Esophagus squamous epithelium (tissue), 5 donors: ENCODE measurements at regions not wholly inside any gene's neighbourhood (a gene's known extent, or its start where the extent isn't known, plus 50 kb on each side); places are given as distances from the start of the nearest gene placed in this dataset.

ENCODE experiments used
- DNase-seq: peaks from one replicate; lab custom pipeline; 2025; lab: John Stamatoyannopoulos, UW
- H3K27ac ChIP-seq, 4 donors: fragments of 200-600 bp; sonication (generic); one replicate each; pipeline ENCODE4 v1.5.1; 2016 to 2019; ENCODE audit warnings: mild to moderate bottlenecking in 1 of 4
- H3K27me3 ChIP-seq, 4 donors: fragments of 200-600 bp; sonication (generic); 1 replicate in 3 of 4; 2 replicates in 1 of 4; pipeline versions ENCODE4 v1.5.1 to v1.6.0; 2017 to 2021; ENCODE audit warnings: antibody characterized with exemption in 1 of 4
- H3K36me3 ChIP-seq, 3 donors: fragments of 200-600 bp; sonication (generic); one replicate each; pipeline ENCODE4 v1.5.1; 2016 to 2019
- H3K4me1 ChIP-seq, 3 donors: fragments of 200-600 bp; sonication (generic); one replicate each; pipeline ENCODE4 v1.5.1; 2017 to 2019
- H3K4me3 ChIP-seq, 4 donors: fragments of 200-600 bp; sonication (generic); 1 replicate in 3 of 4; 2 replicates in 1 of 4; pipeline ENCODE4 v1.5.1; 2016 to 2019; ENCODE audit warnings: mild to moderate bottlenecking in 2 of 4, moderate library complexity in 1 of 4
- H3K9me3 ChIP-seq, 3 donors: fragments of 200-600 bp; sonication (generic); one replicate each; pipeline ENCODE4 v1.5.1; 2016 to 2019
- CTCF ChIP-seq, 6 experiments: fragments of 450-650 bp in 4 of 6; fragments of 200-600 bp in 2 of 6; sonication (generic) in 2 of 6; IDR thresholded peaks; one replicate each; pipeline ENCODE4 v1.5.1; 2016 to 2019; ENCODE audit warnings: antibody characterized with exemption in 6 of 6, mild to moderate bottlenecking in 4 of 6, moderate library complexity in 4 of 6
- POLR2A ChIP-seq, 4 donors: fragments of 450-650 bp; IDR thresholded peaks; one replicate each; pipeline ENCODE4 v1.6.1; 2017; ENCODE audit warnings: antibody characterized with exemption in 4 of 4, mild to moderate bottlenecking in 4 of 4, moderate library complexity in 3 of 4
- WGBS, 2 donors: methylation state at CpG; one replicate each; pipeline ENCODE4 v1.1.5; 2018; 5-methylcytosine and 5-hydroxymethylcytosine counted together
- intact Hi-C: fragments of 100-400 bp; cut with DNase I; formaldehyde crosslinking; loops from one replicate; pipeline ENCODE4 v1.15.0; 2022
- donor health status: DM: yes; HTN: yes; CAD: no.

DNA sequence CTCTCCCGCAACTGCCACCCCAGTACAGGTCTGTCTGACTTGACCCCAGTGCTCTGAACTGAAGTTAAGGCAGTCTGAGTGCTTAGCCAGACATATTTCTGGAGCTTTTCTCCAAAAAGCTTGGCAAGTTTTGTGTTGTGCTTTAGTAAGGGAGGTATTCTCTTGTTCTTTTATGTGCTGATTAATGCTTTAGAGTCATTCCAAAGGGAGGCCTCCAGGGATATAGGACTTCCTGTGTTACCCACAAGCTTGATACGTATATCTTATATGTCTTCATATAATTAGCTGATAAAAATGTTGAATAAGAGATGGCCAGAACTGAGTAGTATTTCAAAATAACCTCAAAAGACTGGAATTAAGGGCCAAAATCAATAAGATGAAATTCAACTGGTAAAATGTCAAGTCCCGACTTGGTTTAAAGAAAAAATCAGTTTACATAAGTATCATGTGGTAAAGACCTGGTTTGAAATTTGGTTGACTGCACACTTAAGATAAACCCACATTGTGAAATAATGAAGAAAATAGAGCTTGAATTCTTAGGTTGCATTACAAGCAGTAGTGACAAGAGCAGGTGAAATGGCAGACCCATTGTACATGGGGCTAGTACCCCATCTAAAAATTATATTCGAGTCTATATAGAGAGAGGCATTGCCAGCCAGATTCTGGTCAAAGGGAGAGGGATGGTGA lies 226.9 kb downstream of the SNX19 start:
- no peak for DNase-seq
- WGBS, 2 donors: 47 to 66% methylated on average over 4 of the region's 4 CpGs
- no peaks in the 10 kb centered on the region for H3K36me3 ChIP-seq
- no peaks in the 10 kb centered on the region for H3K9me3 ChIP-seq
- intact Hi-C loops: no loop called here
- no peak overlapping the region for H3K27ac ChIP-seq
- H3K4me1 ChIP-seq: no peaks in the 10 kb centered on the region
- no peak overlapping the region for H3K4me3 ChIP-seq
- TF ChIP-seq POLR2A (IDR thresholded peaks at IDR 0.05) (no peak), CTCF (IDR thresholded peaks at IDR 0.05) (no peak)
- H3K27me3 ChIP-seq: no peaks in the 10 kb centered on the region

GRCh38 chr11:130691581-130691980 lies 224.7 kb downstream of the SNX19 start:
- H3K27ac ChIP-seq: no peak overlapping the region
- no peak for DNase-seq
- no peaks in the 10 kb centered on the region for H3K9me3 ChIP-seq
- H3K4me1 ChIP-seq: no peaks in the 10 kb centered on the region
- TF ChIP-seq POLR2A (IDR thresholded peaks at IDR 0.05) (no peak), CTCF (IDR thresholded peaks at IDR 0.05) (no peak)
- no peaks in the 10 kb centered on the region for H3K36me3 ChIP-seq
- no peaks in the 10 kb centered on the region for H3K27me3 ChIP-seq
- 93% methylated on average over 2 of the region's 2 CpGs; no CpG with 5 or more reads in 1 of the 2 donors for WGBS, 2 donors
- H3K4me3 ChIP-seq: no peak overlapping the region
- intact Hi-C loops: no loop called here

GRCh38 chr11:130692220-130692619 lies 224.1 kb downstream of the SNX19 start:
- 91 to 92% methylated on average over 4 of the region's 4 CpGs for WGBS, 2 donors
- Histone ChIP-seq H3K27ac (no peak overlapping the region), H3K27me3 (no peaks in the 10 kb centered on the region), H3K4me3 (no peak overlapping the region), H3K4me1 (no peaks in the 10 kb centered on the region), H3K36me3 (no peaks in the 10 kb centered on the region), H3K9me3 (no peaks in the 10 kb centered on the region)
- TF ChIP-seq CTCF (IDR thresholded peaks at IDR 0.05) (no peak), POLR2A (IDR thresholded peaks at IDR 0.05) (no peak)
- intact Hi-C loops: no loop called here
- no peak for DNase-seq

DNA sequence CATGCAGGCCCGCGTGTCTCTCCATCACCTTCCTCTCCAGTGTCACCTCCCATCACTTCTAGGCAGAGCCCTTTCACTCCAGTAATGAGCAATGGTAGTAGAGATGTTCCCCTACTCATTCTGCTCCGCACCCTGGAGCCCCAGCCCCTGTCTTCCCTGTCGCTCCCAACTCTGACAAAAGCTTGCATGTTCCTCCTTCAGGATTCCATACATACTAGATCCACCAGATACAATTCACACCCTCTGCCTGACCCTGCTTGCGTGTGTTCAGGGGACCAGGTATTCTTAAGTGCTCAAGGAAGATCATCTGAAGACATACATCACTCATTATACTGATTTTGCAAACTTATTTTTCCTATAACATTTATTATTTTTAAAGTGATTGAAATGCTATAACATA lies 222.7 kb downstream of the SNX19 start:
- TF ChIP-seq POLR2A (IDR thresholded peaks at IDR 0.05) (no peak), CTCF (IDR thresholded peaks at IDR 0.05) (no peak)
- intact Hi-C loops: no loop called here
- H3K9me3 ChIP-seq: no peaks in the 10 kb centered on the region
- no peaks in the 10 kb centered on the region for H3K4me1 ChIP-seq
- no peaks in the 10 kb centered on the region for H3K27me3 ChIP-seq
- H3K36me3 ChIP-seq: no peaks in the 10 kb centered on the region
- no peak overlapping the region for H3K4me3 ChIP-seq
- 86 to 90% methylated on average over 5 of the region's 5 CpGs for WGBS, 2 donors
- no peak for DNase-seq
- H3K27ac ChIP-seq: no peak overlapping the region

DNA sequence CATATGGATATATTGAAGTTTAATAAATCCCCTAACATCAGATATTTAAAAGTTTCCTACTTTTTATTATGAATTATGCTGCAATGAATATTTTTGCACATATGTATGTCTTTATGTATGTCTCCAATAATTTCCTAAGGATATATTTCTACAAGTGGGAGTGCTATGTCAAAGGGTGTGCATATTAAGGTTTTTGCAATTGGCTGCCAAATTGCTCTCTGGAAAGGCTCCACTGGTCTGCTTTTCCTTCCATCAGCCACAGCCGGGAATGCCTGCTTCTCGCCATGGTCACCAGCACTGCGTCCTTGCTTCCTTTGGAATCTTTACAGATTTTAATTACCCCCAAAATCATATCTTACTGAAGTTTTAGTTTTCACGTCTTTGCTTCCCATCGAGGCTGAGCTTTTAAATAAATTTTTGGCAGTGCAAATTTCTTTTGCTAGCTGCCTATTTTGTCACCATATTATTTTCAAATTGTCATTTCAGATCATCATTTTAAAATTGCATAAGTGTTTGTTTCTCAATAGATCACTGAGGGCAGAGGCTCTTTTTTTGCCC lies 221.7 kb downstream of the SNX19 start:
- Histone ChIP-seq H3K9me3 (no peaks in the 10 kb centered on the region), H3K4me3 (no peak overlapping the region), H3K4me1 (no peaks in the 10 kb centered on the region), H3K27ac (no peak overlapping the region), H3K36me3 (no peaks in the 10 kb centered on the region), H3K27me3 (no peaks in the 10 kb centered on the region)
- no peak for TF ChIP-seq POLR2A (IDR thresholded peaks at IDR 0.05)
- TF ChIP-seq CTCF (IDR thresholded peaks at IDR 0.05): no peak
- no peak for DNase-seq
- intact Hi-C loops: no loop called here
- whole genome bisulfite sequencing, 2 donors: 88 to 89% methylated on average over 5 of the region's 5 CpGs
